SK-MEL-5 (cell line): ENCODE measurements at regions not wholly inside any gene's neighbourhood (a gene's known extent, or its start where the extent isn't known, plus 50 kb on each side); places are given as distances from the start of the nearest gene placed in this dataset.
A peak's percentile ranks its signal among the peaks of the same experiment; 100 is the strongest.
"Not testable (repeated sequence)": the region's sequence is repeated elsewhere in the genome, so short reads cannot be mapped to it uniquely, and the experiment has no call there.

Source experiments
- DNase-seq: peaks from one replicate; pipeline ENCODE4 v3.0.0-alpha.2; 2016; ENCODE audit warnings: low read depth, low spot score
- in situ Hi-C: cut with HindIII; loops from 2 replicates; pipeline ENCODE4 v1.10.0; 2016; ENCODE audit warnings: low sequenced_read_pairs, high pct_unique_total_duplicates, low pct_unique_long_range_greater_than_20kb

- in situ Hi-C loops: no loop called here
- peak; percentile 8 for DNase-seq
Measured at GRCh38 chr4:60989141-60989540, 211.0 kb upstream of the ADGRL3 start.

GRCh38 chr4:60992037-60992436 is 208.1 kb upstream of the ADGRL3 start:
- in situ Hi-C loops: no loop called here
- no peak for DNase-seq

- in situ Hi-C loops: no loop called here
- no peak for DNase-seq
Measured at GRCh38 chr4:61003301-61003700, 196.8 kb upstream of the ADGRL3 start.

GRCh38 chr4:61004651-61005170 is 195.4 kb upstream of the ADGRL3 start:
- in situ Hi-C loops: no loop called here
- DNase-seq: no peak

- in situ Hi-C loops: no loop called here
- DNase-seq: no peak
Measured at GRCh38 chr4:61011051-61011450, 189.1 kb upstream of the ADGRL3 start.

- in situ Hi-C loops, DNase-seq: not testable (repeated sequence)
Measured at GRCh38 chr4:61011936-61012335, 188.2 kb upstream of the ADGRL3 start.

GRCh38 chr4:61024610-61025009 is 175.5 kb upstream of the ADGRL3 start:
- in situ Hi-C loops: no loop called here
- no peak for DNase-seq

GRCh38 chr4:61027939-61028338 is 172.2 kb upstream of the ADGRL3 start:
- in situ Hi-C loops: no loop called here
- no peak for DNase-seq

- in situ Hi-C loops: no loop called here
Measured at GRCh38 chr4:61036071-61036684, 163.9 kb upstream of the ADGRL3 start.

GRCh38 chr4:61041527-61041926 is 158.6 kb upstream of the ADGRL3 start:
- DNase-seq: no peak

More at GRCh38 chr4:61036071-61036684, 163.9 kb upstream of the ADGRL3 start:
- no peak for DNase-seq

GRCh38 chr4:61044837-61045236 is 155.3 kb upstream of the ADGRL3 start:
- no peak for DNase-seq
- in situ Hi-C loops: no loop called here

More at GRCh38 chr4:61041527-61041926, 158.6 kb upstream of the ADGRL3 start:
- in situ Hi-C loops: no loop called here

- in situ Hi-C loops: no loop called here
Measured at GRCh38 chr4:61049018-61049417, 151.1 kb upstream of the ADGRL3 start.

GRCh38 chr4:61067381-61067780 is 132.7 kb upstream of the ADGRL3 start:
- no peak for DNase-seq
- in situ Hi-C loops: no loop called here

More at GRCh38 chr4:61049018-61049417, 151.1 kb upstream of the ADGRL3 start:
- DNase-seq: no peak

GRCh38 chr4:61068060-61068459 is 132.1 kb upstream of the ADGRL3 start:
- in situ Hi-C loops: no loop called here

GRCh38 chr4:61068745-61069144 is 131.4 kb upstream of the ADGRL3 start:
- peak; percentile 10 for DNase-seq
- in situ Hi-C loops: no loop called here

More at GRCh38 chr4:61068060-61068459, 132.1 kb upstream of the ADGRL3 start:
- DNase-seq: no peak

GRCh38 chr4:61070269-61070668 is 129.9 kb upstream of the ADGRL3 start:
- in situ Hi-C loops: no loop called here
- DNase-seq: no peak

GRCh38 chr4:61079427-61079826 is 120.7 kb upstream of the ADGRL3 start:
- DNase-seq: no peak
- in situ Hi-C loops: no loop called here

- DNase-seq: no peak
- in situ Hi-C loops: no loop called here
Measured at GRCh38 chr4:61079976-61080375, 120.2 kb upstream of the ADGRL3 start.

GRCh38 chr4:61085534-61085933 is 114.6 kb upstream of the ADGRL3 start:
- in situ Hi-C loops: no loop called here
- DNase-seq: no peak
